GM23338 (cell line): ENCODE measurements at regions not wholly inside any gene's neighbourhood (a gene's known extent, or its start where the extent isn't known, plus 50 kb on each side); places are given as distances from the start of the nearest gene placed in this dataset.

Source experiments
- ATAC-seq: fragments of 200-7000 bp; cut with Tn5 transposase; 3 replicates; pipeline ENCODE4 v1.9.1; 2020
- DNase-seq: peaks from one replicate; pipeline ENCODE4 v3.0.0-alpha.2; 2015; ENCODE audit warnings: low spot score
- H2AFZ ChIP-seq: fragments of 200-600 bp; sonication (generic); 2 replicates; pipeline ENCODE4 v1.8.0; 2016; ENCODE audit warnings: antibody characterized with exemption, mild to moderate bottlenecking, moderate library complexity
- H3F3A ChIP-seq: fragments of 200-600 bp; sonication (generic); replicated peaks from 2 replicates; pipeline ENCODE4 v1.8.0; 2017; ENCODE audit warnings: antibody characterized with exemption, mixed run types, low read depth
- H3K27ac ChIP-seq: fragments of 200-600 bp; sonication (generic); 2 replicates; pipeline ENCODE4 v1.6.1; 2016; ENCODE audit warnings: low read depth
- H3K27me3 ChIP-seq: fragments of 200-600 bp; sonication (generic); 2 replicates; pipeline ENCODE4 v1.8.0; 2016; ENCODE audit warnings: mild to moderate bottlenecking, mixed run types, moderate library complexity; ENCODE audit not compliant: insufficient read depth
- H3K36me3 ChIP-seq: fragments of 200-600 bp; sonication (generic); 2 replicates; pipeline ENCODE4 v1.8.0; 2016; ENCODE audit warnings: mild to moderate bottlenecking; ENCODE audit not compliant: insufficient read depth
- H3K4me1 ChIP-seq: fragments of 200-600 bp; sonication (generic); 2 replicates; pipeline ENCODE4 v1.8.0; 2016; ENCODE audit warnings: mild to moderate bottlenecking, moderate library complexity; ENCODE audit not compliant: insufficient read depth
- H3K4me2 ChIP-seq: fragments of 200-600 bp; sonication (generic); 2 replicates; pipeline ENCODE4 v1.7.1; 2017; ENCODE audit warnings: mixed run types
- H3K4me3 ChIP-seq: fragments of 200-600 bp; sonication (generic); 2 replicates; pipeline ENCODE4 v1.6.1; 2016; ENCODE audit warnings: mixed run types
- H3K79me2 ChIP-seq: fragments of 200-600 bp; sonication (generic); replicated peaks from 2 replicates; pipeline ENCODE4 v1.8.0; 2017; ENCODE audit warnings: mild to moderate bottlenecking; ENCODE audit not compliant: insufficient read depth
- H3K9me2 ChIP-seq: fragments of 200-600 bp; sonication (generic); 2 replicates; pipeline ENCODE4 v1.8.0; 2017; ENCODE audit not compliant: insufficient read depth
- H4K20me1 ChIP-seq: fragments of 200-600 bp; sonication (generic); replicated peaks from 2 replicates; pipeline ENCODE4 v1.8.0; 2017; ENCODE audit warnings: mild to moderate bottlenecking; ENCODE audit not compliant: insufficient read depth
- H3K27ac Mint-ChIP-seq: 2 replicates; pipeline ENCODE4 v1.8.0; 2020; ENCODE audit warnings: inconsistent platforms, mild to moderate bottlenecking, moderate library complexity, mixed read lengths
- H3K27me3 Mint-ChIP-seq: 3 replicates; pipeline ENCODE4 v1.8.0; 2022; ENCODE audit warnings: low read depth, mild to moderate bottlenecking, moderate library complexity, mixed read lengths, inconsistent platforms; ENCODE audit not compliant: insufficient read depth, poor library complexity
- H3K36me3 Mint-ChIP-seq: 3 replicates; pipeline ENCODE4 v1.8.0; 2021; ENCODE audit warnings: low read depth, mild to moderate bottlenecking, inconsistent platforms, moderate library complexity, mixed read lengths
- H3K4me1 Mint-ChIP-seq: 3 replicates; pipeline ENCODE4 v1.8.0; 2020; ENCODE audit warnings: mild to moderate bottlenecking, inconsistent platforms, mixed read lengths
- H3K4me3 Mint-ChIP-seq: 3 replicates; pipeline ENCODE4 v1.8.0; 2021; ENCODE audit warnings: moderate library complexity, mild to moderate bottlenecking, inconsistent platforms, mixed read lengths
- H3K9me3 Mint-ChIP-seq: 3 replicates; pipeline ENCODE4 v1.8.0; 2020; ENCODE audit warnings: moderate library complexity, mild to moderate bottlenecking, inconsistent platforms, mixed read lengths
- ZNF462 ChIP-seq: fragments of 250-450 bp; sonication (Bioruptor Pico); IDR thresholded peaks from 2 replicates; pipeline ENCODE4 v1.5.0; 2020; ENCODE audit warnings: mild to moderate bottlenecking, moderate library complexity
- TF ChIP-seq, protein P1 (sequence below), 2 experiments: fragments of 200-600 bp in 1 of 2; sonication (generic) in 1 of 2; conservative IDR thresholded peaks; 2 replicates each; pipeline versions ENCODE4 v1.5.1 to v1.6.1; 2016 to 2017; ENCODE audit warnings: antibody characterized with exemption in 2 of 2, low read depth in 2 of 2, mild to moderate bottlenecking in 2 of 2, moderate library complexity in 1 of 2
- TF ChIP-seq, protein P2 (sequence below): IDR thresholded peaks from 2 replicates; pipeline ENCODE4 v1.6.1; 2016; ENCODE audit warnings: antibody characterized with exemption

GRCh38 chr3:22587446-22587845 is 615.7 kb upstream of the UBE2E2 start (continued):
- TF ChIP-seq ZNF462 (CRISPR knock-in tag), result no peak
- TF ChIP-seq, protein P1, sequence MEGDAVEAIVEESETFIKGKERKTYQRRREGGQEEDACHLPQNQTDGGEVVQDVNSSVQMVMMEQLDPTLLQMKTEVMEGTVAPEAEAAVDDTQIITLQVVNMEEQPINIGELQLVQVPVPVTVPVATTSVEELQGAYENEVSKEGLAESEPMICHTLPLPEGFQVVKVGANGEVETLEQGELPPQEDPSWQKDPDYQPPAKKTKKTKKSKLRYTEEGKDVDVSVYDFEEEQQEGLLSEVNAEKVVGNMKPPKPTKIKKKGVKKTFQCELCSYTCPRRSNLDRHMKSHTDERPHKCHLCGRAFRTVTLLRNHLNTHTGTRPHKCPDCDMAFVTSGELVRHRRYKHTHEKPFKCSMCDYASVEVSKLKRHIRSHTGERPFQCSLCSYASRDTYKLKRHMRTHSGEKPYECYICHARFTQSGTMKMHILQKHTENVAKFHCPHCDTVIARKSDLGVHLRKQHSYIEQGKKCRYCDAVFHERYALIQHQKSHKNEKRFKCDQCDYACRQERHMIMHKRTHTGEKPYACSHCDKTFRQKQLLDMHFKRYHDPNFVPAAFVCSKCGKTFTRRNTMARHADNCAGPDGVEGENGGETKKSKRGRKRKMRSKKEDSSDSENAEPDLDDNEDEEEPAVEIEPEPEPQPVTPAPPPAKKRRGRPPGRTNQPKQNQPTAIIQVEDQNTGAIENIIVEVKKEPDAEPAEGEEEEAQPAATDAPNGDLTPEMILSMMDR (conservative IDR thresholded peaks at IDR 0.05; ENCODE audit: low read depth in 2 of 2), result no peak

- H4K20me1 ChIP-seq, result no peaks in the 10 kb centered on the region
These were observed 609.5 kb upstream of the UBE2E2 start for GRCh38 chr3:22593638-22594037.

More at GRCh38 chr3:22593638-22594037, 609.5 kb upstream of the UBE2E2 start:
- TF ChIP-seq, protein P2, sequence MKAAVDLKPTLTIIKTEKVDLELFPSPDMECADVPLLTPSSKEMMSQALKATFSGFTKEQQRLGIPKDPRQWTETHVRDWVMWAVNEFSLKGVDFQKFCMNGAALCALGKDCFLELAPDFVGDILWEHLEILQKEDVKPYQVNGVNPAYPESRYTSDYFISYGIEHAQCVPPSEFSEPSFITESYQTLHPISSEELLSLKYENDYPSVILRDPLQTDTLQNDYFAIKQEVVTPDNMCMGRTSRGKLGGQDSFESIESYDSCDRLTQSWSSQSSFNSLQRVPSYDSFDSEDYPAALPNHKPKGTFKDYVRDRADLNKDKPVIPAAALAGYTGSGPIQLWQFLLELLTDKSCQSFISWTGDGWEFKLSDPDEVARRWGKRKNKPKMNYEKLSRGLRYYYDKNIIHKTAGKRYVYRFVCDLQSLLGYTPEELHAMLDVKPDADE, result no peak
- peaks cover 4% of the 10 kb centered on the region for H3K27me3 Mint-ChIP-seq
- no peak for DNase-seq
- H3K4me1 ChIP-seq, result 0 out of 2 replicates have a peak, but pooled peaks cover 5% of the 10 kb centered on the region
- no peaks in the 10 kb centered on the region for H3K27me3 ChIP-seq
- no peaks in the 10 kb centered on the region for H3K79me2 ChIP-seq
- H2AFZ ChIP-seq, result no peak overlapping the region
- H3K36me3 ChIP-seq, result no peaks in the 10 kb centered on the region
- H3K4me3 ChIP-seq, result no peak overlapping the region
- H3K4me1 Mint-ChIP-seq, result peaks cover 6% of the 10 kb centered on the region
- no peak overlapping the region for H3K27ac Mint-ChIP-seq
- H3K36me3 Mint-ChIP-seq, result peaks cover 20% of the 10 kb centered on the region
- peaks cover 4% of the 10 kb centered on the region; the same call in 1 of the 2 replicates for H3K9me2 ChIP-seq
- no peak for ATAC-seq
- no peaks in the 10 kb centered on the region for H3F3A ChIP-seq
- no peak overlapping the region for H3K4me3 Mint-ChIP-seq
- H3K9me3 Mint-ChIP-seq, result peaks cover 25% of the 10 kb centered on the region
- H3K4me2 ChIP-seq, result no peak overlapping the region
- no peak overlapping the region for H3K27ac ChIP-seq
